A549 (cell line): ENCODE measurements at regions not wholly inside any gene's neighbourhood (a gene's known extent, or its start where the extent isn't known, plus 50 kb on each side); places are given as distances from the start of the nearest gene placed in this dataset.

ENCODE experiments used
- ATAC-seq, 2 experiments: fragments of 200-7000 bp in 1 of 2; fragments of >200 bp in 1 of 2; cut with Nextera tagmentation in 1 of 2; cut with Tn5 transposase in 1 of 2; 3 replicates each; pipeline versions ENCODE4 v1.8.0 to v1.9.1; 2018 to 2020; ENCODE audit warnings: mild to moderate bottlenecking in 1 of 2, moderate library complexity in 1 of 2
- CTCF ChIA-PET: fragments of 300-600 bp; sonication (Branson Sonifier 250); formaldehyde crosslinking; extraction: SDS; loops from one replicate; lab custom pipeline; 2021; ENCODE audit warnings: antibody characterized with exemption, inconsistent platforms; lab: Yijun Ruan, JAX
- POLR2A ChIA-PET: fragments of 350-600 bp; formaldehyde crosslinking; extraction: SDS; loops from one replicate; lab custom pipeline; 2021; ENCODE audit warnings: antibody characterized with exemption, inconsistent platforms; lab: Yijun Ruan, JAX
- DNase-seq, 2 experiments: peaks; one replicate each; pipeline versions ENCODE4 v3.0.0 to v3.0.0-alpha.2; 2011 to 2016; ENCODE audit warnings: low read depth in 1 of 2, low spot score in 1 of 2
- FAIRE-seq: peaks from 2 replicates; lab custom pipeline; 2011; peaks lifted over from hg19 to GRCh38; lab: Jason Lieb, UNC
- H3K27ac ChIP-seq, 2 experiments: fragments of >200 bp; sonication (Bioruptor Twin); formaldehyde crosslinking; 3 replicates each; pipeline ENCODE4 v1.5.1; 2016 to 2017
- H3K4me1 ChIP-seq: fragments of >200 bp; sonication (Bioruptor Twin); formaldehyde crosslinking; 3 replicates; pipeline ENCODE4 v1.6.1; 2016
- H3K4me2 ChIP-seq: fragments of >200 bp; sonication (Bioruptor Twin); formaldehyde crosslinking; 3 replicates; pipeline ENCODE4 v1.6.1; 2016
- H3K4me3 ChIP-seq: fragments of >200 bp; sonication (Bioruptor Twin); formaldehyde crosslinking; 3 replicates; pipeline ENCODE4 v1.5.1; 2016
- H3K9me3 ChIP-seq: fragments of >200 bp; sonication (Bioruptor Twin); formaldehyde crosslinking; 3 replicates; pipeline ENCODE4 v1.6.1; 2016
- CBX2 ChIP-seq: fragments of 200-600 bp; sonication (generic); IDR thresholded peaks from 2 replicates; pipeline ENCODE4 v1.6.1; 2016; ENCODE audit warnings: low read depth, mild to moderate bottlenecking, borderline replicate concordance
- CHD2 ChIP-seq: fragments of 150-350 bp; IDR thresholded peaks from 2 replicates; pipeline ENCODE4 v1.6.1; 2014; ENCODE audit warnings: low read length; ENCODE audit not compliant: partially characterized antibody
- CHD4 ChIP-seq: fragments of 200-600 bp; sonication (generic); IDR thresholded peaks from 2 replicates; pipeline ENCODE4 v1.6.1; 2016; ENCODE audit warnings: antibody characterized with exemption, mild to moderate bottlenecking, borderline replicate concordance
- ELK1 ChIP-seq: fragments of 150-350 bp; IDR thresholded peaks from 2 replicates; pipeline ENCODE4 v1.6.1; 2014; ENCODE audit warnings: low read depth, mild to moderate bottlenecking, low read length
- EP300 ChIP-seq, 2 experiments: fragments of >200 bp; sonication (Bioruptor Twin); formaldehyde crosslinking; IDR thresholded peaks; 2 replicates in 1 of 2; 3 replicates in 1 of 2; pipeline ENCODE4 v1.6.1; 2016 to 2017
- FOSL2 ChIP-seq, 2 experiments: fragments of 450-650 bp in 1 of 2; fragments of >200 bp in 1 of 2; sonication (Bioruptor Twin) in 1 of 2; formaldehyde crosslinking; IDR thresholded peaks; 2 replicates each; pipeline versions ENCODE4 v1.5.0 to v1.6.1; 2016 to 2020; ENCODE audit warnings: mild to moderate bottlenecking in 1 of 2, moderate library complexity in 1 of 2
- FOXS1 ChIP-seq: fragments of 250-450 bp; sonication (Bioruptor Pico); IDR thresholded peaks from 2 replicates; pipeline ENCODE4 v1.5.0; 2020; ENCODE audit warnings: mild to moderate bottlenecking, moderate library complexity
- GATA3 ChIP-seq: IDR thresholded peaks from 2 replicates; pipeline ENCODE4 v1.6.1; 2012; ENCODE audit warnings: borderline replicate concordance
- HDAC2 ChIP-seq: fragments of 200-600 bp; sonication (generic); IDR thresholded peaks from 2 replicates; pipeline ENCODE4 v1.6.1; 2016
- HES2 ChIP-seq: fragments of >200 bp; sonication (Bioruptor Twin); formaldehyde crosslinking; IDR thresholded peaks from 2 replicates; pipeline ENCODE4 v1.6.1; 2016
- HOXB5 ChIP-seq: fragments of 250-450 bp; sonication (Bioruptor Pico); IDR thresholded peaks from 2 replicates; pipeline ENCODE4 v1.5.0; 2020; ENCODE audit warnings: mild to moderate bottlenecking, moderate library complexity
- JUNB ChIP-seq: fragments of >200 bp; sonication (Bioruptor Twin); formaldehyde crosslinking; IDR thresholded peaks from 2 replicates; pipeline ENCODE4 v1.6.1; 2016
- KDM5A ChIP-seq: fragments of 200-600 bp; sonication (generic); IDR thresholded peaks from 2 replicates; pipeline ENCODE4 v1.6.1; 2016; ENCODE audit warnings: antibody characterized with exemption, mild to moderate bottlenecking
- NPAS2 ChIP-seq: fragments of 250-450 bp; sonication (Bioruptor Pico); IDR thresholded peaks from 2 replicates; pipeline ENCODE4 v1.8.0; 2022; ENCODE audit warnings: mild to moderate bottlenecking, moderate library complexity, borderline replicate concordance
- NR3C1 ChIP-seq: fragments of >200 bp; sonication (Bioruptor Twin); formaldehyde crosslinking; IDR thresholded peaks from 3 replicates; pipeline ENCODE4 v1.6.1; 2017
- PBX3 ChIP-seq: IDR thresholded peaks from 2 replicates; pipeline ENCODE4 v1.6.1; 2012
- POLR2AphosphoS2 ChIP-seq: conservative IDR thresholded peaks from 2 replicates; pipeline ENCODE4 v1.6.1; 2012; ENCODE audit warnings: low read length, improper control_type of control experiment, inconsistent platforms
- REST ChIP-seq: fragments of 200-600 bp; sonication (generic); IDR thresholded peaks from 2 replicates; pipeline ENCODE4 v1.6.1; 2016; ENCODE audit warnings: antibody characterized with exemption, mild to moderate bottlenecking, moderate library complexity
- SMC3 ChIP-seq: fragments of >200 bp; sonication (Bioruptor Twin); formaldehyde crosslinking; IDR thresholded peaks from 3 replicates; pipeline ENCODE4 v1.6.1; 2018; ENCODE audit warnings: inconsistent platforms
- SREBF2 ChIP-seq: fragments of 450-650 bp; IDR thresholded peaks from 2 replicates; pipeline ENCODE4 v1.6.1; 2014; ENCODE audit warnings: mild to moderate bottlenecking, moderate library complexity
- USF2 ChIP-seq: fragments of 450-650 bp; IDR thresholded peaks from 2 replicates; pipeline ENCODE4 v1.6.1; 2014; ENCODE audit warnings: antibody characterized with exemption
- WGBS: methylation state at CpG from one replicate; pipeline ENCODE4 v1.1.6; 2017; ENCODE audit errors: missing lambda C conversion rate; 5-methylcytosine and 5-hydroxymethylcytosine counted together

GRCh38 chr2:198411936-198412335 lies 607.5 kb downstream of the PLCL1 start (continued):
- TF ChIP-seq USF2, result no peak

- no peak for DNase-seq
- CTCF ChIA-PET, result no interaction called here
- no peak for ATAC-seq
Measured at GRCh38 chr2:198408171-198408570, 603.8 kb downstream of the PLCL1 start.

GRCh38 chr2:198405311-198405710 lies 600.9 kb downstream of the PLCL1 start:
- POLR2A ChIA-PET, result no interaction called here
- no peak overlapping the region for H3K4me2 ChIP-seq
- H3K4me3 ChIP-seq, result no peak overlapping the region
- ATAC-seq (no peak), DNase-seq (no peak)
- CTCF ChIA-PET, result no interaction called here
- no peaks in the 10 kb centered on the region for H3K9me3 ChIP-seq
- TF ChIP-seq GATA3 (no peak), CBX2 (no peak), ELK1 (no peak), NR3C1 (no peak)
- TF ChIP-seq, all 56 proteins: peak for 0
- Histone ChIP-seq H3K4me1 (no peaks in the 10 kb centered on the region), H3K27ac (no peak overlapping the region)
- FAIRE-seq, result no peak

More at GRCh38 chr2:198408171-198408570, 603.8 kb downstream of the PLCL1 start:
- FAIRE-seq, result no peak
- Histone ChIP-seq H3K4me1 (no peaks in the 10 kb centered on the region), H3K4me3 (no peak overlapping the region), H3K9me3 (no peaks in the 10 kb centered on the region)
- 48% methylated on average over 6 of the region's 6 CpGs for WGBS
- TF ChIP-seq POLR2AphosphoS2 (no peak), SMC3 (no peak), JUNB (no peak), CHD2 (no peak), NPAS2 (CRISPR knock-in tag) (no peak), PBX3 (no peak), FOXS1 (no peak), HOXB5 (CRISPR knock-in tag) (no peak), REST (no peak), HES2 (no peak), SREBF2 (no peak), KDM5A (no peak), FOSL2 (IDR thresholded peaks at IDR 0.05) (no peak), FOSL2 (CRISPR knock-in tag; IDR thresholded peaks at IDR 0.05) (no peak), CHD4 (no peak), HDAC2 (no peak), CBX2 (no peak), NR3C1 (no peak), EP300 (IDR thresholded peaks at IDR 0.05) (no peak)
- TF ChIP-seq, all 56 proteins: peak for 0
- Histone ChIP-seq H3K27ac (no peak overlapping the region), H3K4me2 (no peak overlapping the region)
- POLR2A ChIA-PET, result no interaction called here
